HCT116 (cell line): ENCODE measurements at regions not wholly inside any gene's neighbourhood (a gene's known extent, or its start where the extent isn't known, plus 50 kb on each side); places are given as distances from the start of the nearest gene placed in this dataset.

ENCODE experiments used
- ATAC-seq: fragments of 200-7000 bp; cut with Tn5 transposase; 2 replicates; pipeline ENCODE4 v1.9.1; 2020; ENCODE audit warnings: mild to moderate bottlenecking, moderate library complexity
- BruUV-seq: library from RNA; stranded (reverse); fragments of 400-500 nt; replicated peaks from 2 replicates; lab custom pipeline; 2021; lab: Mats Ljungman, UMichigan
- CTCF ChIA-PET: fragments of 300-600 bp; sonication (Branson Sonifier 250); formaldehyde crosslinking; loops from one replicate; lab custom pipeline; 2021; ENCODE audit warnings: antibody characterized with exemption; lab: Charles Lee
- POLR2A ChIA-PET: fragments of 300-600, 350-600 bp; sonication (Branson Sonifier 250); formaldehyde crosslinking; loops from one replicate; lab custom pipeline; 2021; ENCODE audit warnings: antibody characterized with exemption; lab: Charles Lee
- RAD21 ChIA-PET, 2 experiments: fragments of 300-600 bp; sonication (Branson Sonifier 250); formaldehyde crosslinking; loops; one replicate each; lab custom pipeline; 2023; ENCODE audit warnings: low total read pairs in 2 of 2; ENCODE audit not compliant: uncharacterized antibody in 2 of 2, unreplicated experiment in 2 of 2, low non-redundant PET in 1 of 2; lab: Charles Lee
- DNase-seq: peaks from one replicate; pipeline ENCODE4 v3.0.0-alpha.2; 2010; ENCODE audit warnings: low read depth, low spot score
- H2AFZ ChIP-seq: fragments of 200-600 bp; shearing (Covaris generic), sonication (generic); 2 replicates; pipeline ENCODE4 v1.6.1; 2017; ENCODE audit warnings: low read depth, mixed run types, mixed read lengths, antibody characterized with exemption, low read length; ENCODE audit not compliant: poor library complexity, severe bottlenecking
- H3K27ac ChIP-seq: 2 replicates; pipeline ENCODE4 v1.5.1; 2012; ENCODE audit warnings: low read depth, low read length
- H3K27me3 ChIP-seq: fragments of 200-600 bp; sonication (generic); 2 replicates; pipeline ENCODE4 v1.6.1; 2016; ENCODE audit warnings: mixed run types, low read length, mixed read lengths; ENCODE audit not compliant: insufficient read depth
- H3K36me3 ChIP-seq, 2 experiments: fragments of 200-500 bp in 1 of 2; fragments of 200-600 bp in 1 of 2; sonication (Bioruptor generic) in 1 of 2; sonication (generic) in 1 of 2; 2 replicates each; pipeline versions ENCODE4 v1.5.1 to v1.6.1; 2014 to 2016; ENCODE audit warnings: low read length in 2 of 2, inconsistent platforms in 1 of 2, mixed read lengths in 1 of 2, mixed run types in 1 of 2; ENCODE audit not compliant: insufficient read depth in 2 of 2, control insufficient read depth in 1 of 2
- H3K4me1 ChIP-seq, 2 experiments: fragments of 200-600 bp in 1 of 2; sonication (generic) in 1 of 2; 2 replicates each; pipeline versions ENCODE4 v1.5.1 to v1.6.1; 2012 to 2017; ENCODE audit warnings: low read length in 2 of 2, inconsistent platforms in 1 of 2, mild to moderate bottlenecking in 1 of 2, mixed read lengths in 1 of 2, mixed run types in 1 of 2, moderate library complexity in 1 of 2; ENCODE audit not compliant: insufficient read depth in 2 of 2, control insufficient read depth in 1 of 2
- H3K4me2 ChIP-seq: fragments of 200-600 bp; sonication (generic); 2 replicates; pipeline ENCODE4 v1.6.1; 2017; ENCODE audit warnings: mixed run types, low read length, mixed read lengths
- H3K4me3 ChIP-seq, 2 experiments: fragments of 200-600 bp in 1 of 2; sonication (generic) in 1 of 2; replicated peaks in 1 of 2; 2 replicates each; pipeline ENCODE4 v1.5.1; 2011 to 2016; ENCODE audit warnings: low read length in 2 of 2, control low read depth in 1 of 2, low read depth in 1 of 2, mild to moderate bottlenecking in 1 of 2, mixed read lengths in 1 of 2, mixed run types in 1 of 2
- H3K79me2 ChIP-seq: fragments of 200-600 bp; sonication (generic); 2 replicates; pipeline ENCODE4 v1.6.1; 2017; ENCODE audit warnings: mild to moderate bottlenecking, mixed run types, low read length, moderate library complexity, mixed read lengths; ENCODE audit not compliant: insufficient read depth
- H3K9ac ChIP-seq: fragments of 200-600 bp; sonication (generic); 2 replicates; pipeline ENCODE4 v1.6.1; 2016; ENCODE audit warnings: low read length, mixed read lengths
- H3K9me2 ChIP-seq: fragments of 200-600 bp; sonication (generic), shearing (Covaris generic); 2 replicates; pipeline ENCODE4 v1.6.1; 2017; ENCODE audit warnings: mixed run types, mild to moderate bottlenecking, moderate library complexity; ENCODE audit not compliant: insufficient read depth
- H3K9me3 ChIP-seq, 2 experiments: fragments of 200-500 bp in 1 of 2; fragments of 200-600 bp in 1 of 2; sonication (Bioruptor generic) in 1 of 2; sonication (generic) in 1 of 2; 2 replicates each; pipeline ENCODE4 v1.6.1; 2014 to 2017; ENCODE audit warnings: low read length in 2 of 2, mixed read lengths in 2 of 2, inconsistent platforms in 1 of 2, low read depth in 1 of 2, mild to moderate bottlenecking in 1 of 2, mixed run types in 1 of 2, moderate library complexity in 1 of 2; ENCODE audit not compliant: control insufficient read depth in 1 of 2, insufficient read depth in 1 of 2
- H4K20me1 ChIP-seq: fragments of 200-600 bp; sonication (generic), shearing (Covaris generic); 2 replicates; pipeline ENCODE4 v1.6.1; 2017; ENCODE audit warnings: mixed run types, mild to moderate bottlenecking, moderate library complexity; ENCODE audit not compliant: insufficient read depth
- CEBPB ChIP-seq: IDR thresholded peaks from 2 replicates; pipeline ENCODE4 v1.6.1; 2012; ENCODE audit warnings: low read depth
- EGR1 ChIP-seq: IDR thresholded peaks from 2 replicates; pipeline ENCODE4 v1.6.1; 2012; ENCODE audit warnings: low read depth
- EZH2phosphoT487 ChIP-seq: fragments of 200-600 bp; IDR thresholded peaks from 2 replicates; pipeline ENCODE4 v1.6.1; 2018; ENCODE audit warnings: antibody characterized with exemption, borderline replicate concordance
- FOSL1 ChIP-seq: IDR thresholded peaks from 2 replicates; pipeline ENCODE4 v1.6.1; 2012; ENCODE audit warnings: low read depth
- JUND ChIP-seq: IDR thresholded peaks from 2 replicates; pipeline ENCODE4 v1.6.1; 2012
- POLR2AphosphoS5 ChIP-seq: IDR thresholded peaks from 2 replicates; pipeline ENCODE4 v1.6.1; 2011; ENCODE audit warnings: mild to moderate bottlenecking, low read depth, low read length, moderate library complexity
- SP1 ChIP-seq: IDR thresholded peaks from 2 replicates; pipeline ENCODE4 v1.6.1; 2012; ENCODE audit warnings: low read depth
- SRF ChIP-seq: IDR thresholded peaks from 2 replicates; pipeline ENCODE4 v1.6.1; 2012; ENCODE audit warnings: low read depth
- TCF7L2 ChIP-seq: IDR thresholded peaks from 2 replicates; pipeline ENCODE4 v1.7.0; 2011; ENCODE audit warnings: borderline replicate concordance, inconsistent platforms; ENCODE audit not compliant: insufficient read depth, insufficient read length; ENCODE audit errors: extremely low read depth
- YY1 ChIP-seq: IDR thresholded peaks from 2 replicates; pipeline ENCODE4 v1.6.1; 2011; ENCODE audit warnings: low read length, low read depth, moderate library complexity, mild to moderate bottlenecking; ENCODE audit not compliant: insufficient replicate concordance; ENCODE audit errors: extremely low read depth
- ZFX ChIP-seq: fragments of 450-650 bp; IDR thresholded peaks from 2 replicates; pipeline ENCODE4 v1.6.1; 2017
- ZNF274 ChIP-seq: fragments of 200-500 bp; sonication (Bioruptor generic); IDR thresholded peaks from 2 replicates; pipeline ENCODE4 v1.6.1; 2014; ENCODE audit warnings: mild to moderate bottlenecking, low read depth, low read length, inconsistent platforms
- intact Hi-C: fragments of 100-400 bp; cut with micrococcal nuclease; formaldehyde crosslinking; loops from 2 replicates; pipeline ENCODE4 v1.10.0; 2022
- TF ChIP-seq, protein P1 (sequence below): IDR thresholded peaks from 2 replicates; pipeline ENCODE4 v1.6.1; 2012; ENCODE audit warnings: low read depth
- TF ChIP-seq, protein P2 (sequence below): IDR thresholded peaks from 2 replicates; pipeline ENCODE4 v1.6.1; 2012
- TF ChIP-seq, protein P3 (sequence below), 3 experiments: fragments of 200-600 bp in 1 of 3; sonication (generic) in 1 of 3; IDR thresholded peaks in 2 of 3; conservative IDR thresholded peaks in 1 of 3; 2 replicates each; pipeline ENCODE4 v1.5.1; 2012 to 2017; ENCODE audit warnings: low read depth in 2 of 3, low read length in 2 of 3, antibody characterized with exemption in 1 of 3, borderline replicate concordance in 1 of 3, control low read depth in 1 of 3, mild to moderate bottlenecking in 1 of 3, mixed read lengths in 1 of 3, mixed run types in 1 of 3, moderate library complexity in 1 of 3; ENCODE audit not compliant: insufficient read depth in 1 of 3
- TF ChIP-seq, protein P4 (sequence below): IDR thresholded peaks from 2 replicates; pipeline ENCODE4 v1.6.1; 2012

DNA sequence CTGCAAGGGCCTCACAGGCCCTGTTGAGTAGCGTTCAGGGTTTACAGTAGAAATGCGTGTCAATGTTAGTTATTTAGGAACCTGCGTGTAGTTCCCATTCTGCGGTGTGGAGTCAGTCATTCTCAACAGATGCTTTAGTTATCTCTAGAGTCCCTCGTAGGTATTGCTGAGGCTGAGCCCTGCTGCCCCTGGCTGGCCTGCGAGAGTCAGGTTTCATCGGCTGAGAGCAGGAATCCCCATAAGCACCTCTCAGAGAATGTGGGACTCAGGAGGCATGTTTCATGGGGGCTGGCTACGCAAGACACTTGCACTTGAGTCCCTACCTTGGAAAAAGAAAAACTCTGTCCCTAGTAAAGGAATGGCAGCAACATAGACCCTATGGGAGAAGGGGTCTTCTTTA, 347.5 kb upstream of the ASIC2 start (continued):
- TF ChIP-seq, protein P1, sequence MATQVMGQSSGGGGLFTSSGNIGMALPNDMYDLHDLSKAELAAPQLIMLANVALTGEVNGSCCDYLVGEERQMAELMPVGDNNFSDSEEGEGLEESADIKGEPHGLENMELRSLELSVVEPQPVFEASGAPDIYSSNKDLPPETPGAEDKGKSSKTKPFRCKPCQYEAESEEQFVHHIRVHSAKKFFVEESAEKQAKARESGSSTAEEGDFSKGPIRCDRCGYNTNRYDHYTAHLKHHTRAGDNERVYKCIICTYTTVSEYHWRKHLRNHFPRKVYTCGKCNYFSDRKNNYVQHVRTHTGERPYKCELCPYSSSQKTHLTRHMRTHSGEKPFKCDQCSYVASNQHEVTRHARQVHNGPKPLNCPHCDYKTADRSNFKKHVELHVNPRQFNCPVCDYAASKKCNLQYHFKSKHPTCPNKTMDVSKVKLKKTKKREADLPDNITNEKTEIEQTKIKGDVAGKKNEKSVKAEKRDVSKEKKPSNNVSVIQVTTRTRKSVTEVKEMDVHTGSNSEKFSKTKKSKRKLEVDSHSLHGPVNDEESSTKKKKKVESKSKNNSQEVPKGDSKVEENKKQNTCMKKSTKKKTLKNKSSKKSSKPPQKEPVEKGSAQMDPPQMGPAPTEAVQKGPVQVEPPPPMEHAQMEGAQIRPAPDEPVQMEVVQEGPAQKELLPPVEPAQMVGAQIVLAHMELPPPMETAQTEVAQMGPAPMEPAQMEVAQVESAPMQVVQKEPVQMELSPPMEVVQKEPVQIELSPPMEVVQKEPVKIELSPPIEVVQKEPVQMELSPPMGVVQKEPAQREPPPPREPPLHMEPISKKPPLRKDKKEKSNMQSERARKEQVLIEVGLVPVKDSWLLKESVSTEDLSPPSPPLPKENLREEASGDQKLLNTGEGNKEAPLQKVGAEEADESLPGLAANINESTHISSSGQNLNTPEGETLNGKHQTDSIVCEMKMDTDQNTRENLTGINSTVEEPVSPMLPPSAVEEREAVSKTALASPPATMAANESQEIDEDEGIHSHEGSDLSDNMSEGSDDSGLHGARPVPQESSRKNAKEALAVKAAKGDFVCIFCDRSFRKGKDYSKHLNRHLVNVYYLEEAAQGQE: no peak
- TF ChIP-seq EZH2phosphoT487 (no peak), FOSL1 (no peak), ZFX (no peak), CEBPB (no peak), POLR2AphosphoS5 (no peak), SRF (no peak), ZNF274 (no peak), JUND (no peak)
- TF ChIP-seq, protein P2, sequence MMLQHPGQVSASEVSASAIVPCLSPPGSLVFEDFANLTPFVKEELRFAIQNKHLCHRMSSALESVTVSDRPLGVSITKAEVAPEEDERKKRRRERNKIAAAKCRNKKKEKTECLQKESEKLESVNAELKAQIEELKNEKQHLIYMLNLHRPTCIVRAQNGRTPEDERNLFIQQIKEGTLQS: no peak
- TF ChIP-seq, all 23 proteins: peak for 0

DNA sequence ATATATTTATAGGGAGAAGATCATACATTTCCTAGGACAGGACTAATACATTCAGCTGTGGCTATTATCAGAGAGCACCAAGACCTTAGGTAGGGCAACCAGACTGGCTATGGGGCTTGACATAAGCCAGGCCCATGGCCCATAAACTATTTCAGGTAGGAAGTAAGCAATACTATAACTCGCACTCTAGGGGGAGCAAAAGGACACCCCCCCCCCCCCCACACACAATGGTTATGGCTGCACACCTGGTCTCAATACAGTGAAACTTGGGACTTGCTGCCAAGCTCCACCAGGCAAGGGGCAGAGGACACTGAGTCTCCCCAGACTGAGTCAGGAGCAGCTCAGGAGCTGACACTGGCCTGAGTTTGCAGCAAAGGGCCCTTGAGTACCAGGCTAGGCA, 348.9 kb upstream of the ASIC2 start:
- BruUV-seq: no TSS peak
- no peak overlapping the region for H3K4me2 ChIP-seq
- peaks cover 0 to 4% of the 10 kb centered on the region in 2 experiments; a peak in 1 of 4 replicates for H3K9me3 ChIP-seq
- ChIA-PET RAD21 (no interaction called here), POLR2A (no interaction called here), CTCF (no interaction called here)
- no peak overlapping the region for H3K27ac ChIP-seq
- intact Hi-C loops: no loop called here
- no peaks in the 10 kb centered on the region for H3K36me3 ChIP-seq
- H3K79me2 ChIP-seq: no peaks in the 10 kb centered on the region
- no peak overlapping the region for H2AFZ ChIP-seq
- no peak overlapping the region for H3K9ac ChIP-seq
- DNase-seq (no peak), ATAC-seq (no peak)
- no peak for TF ChIP-seq TCF7L2
- no peak for TF ChIP-seq YY1
- no peak for TF ChIP-seq EZH2phosphoT487
- TF ChIP-seq, protein P3, sequence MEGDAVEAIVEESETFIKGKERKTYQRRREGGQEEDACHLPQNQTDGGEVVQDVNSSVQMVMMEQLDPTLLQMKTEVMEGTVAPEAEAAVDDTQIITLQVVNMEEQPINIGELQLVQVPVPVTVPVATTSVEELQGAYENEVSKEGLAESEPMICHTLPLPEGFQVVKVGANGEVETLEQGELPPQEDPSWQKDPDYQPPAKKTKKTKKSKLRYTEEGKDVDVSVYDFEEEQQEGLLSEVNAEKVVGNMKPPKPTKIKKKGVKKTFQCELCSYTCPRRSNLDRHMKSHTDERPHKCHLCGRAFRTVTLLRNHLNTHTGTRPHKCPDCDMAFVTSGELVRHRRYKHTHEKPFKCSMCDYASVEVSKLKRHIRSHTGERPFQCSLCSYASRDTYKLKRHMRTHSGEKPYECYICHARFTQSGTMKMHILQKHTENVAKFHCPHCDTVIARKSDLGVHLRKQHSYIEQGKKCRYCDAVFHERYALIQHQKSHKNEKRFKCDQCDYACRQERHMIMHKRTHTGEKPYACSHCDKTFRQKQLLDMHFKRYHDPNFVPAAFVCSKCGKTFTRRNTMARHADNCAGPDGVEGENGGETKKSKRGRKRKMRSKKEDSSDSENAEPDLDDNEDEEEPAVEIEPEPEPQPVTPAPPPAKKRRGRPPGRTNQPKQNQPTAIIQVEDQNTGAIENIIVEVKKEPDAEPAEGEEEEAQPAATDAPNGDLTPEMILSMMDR (IDR thresholded peaks at IDR 0.05 in 2 of 3, conservative IDR thresholded peaks at IDR 0.05 in 1 of 3; ENCODE audit: borderline replicate concordance in 1 of 3, insufficient read depth in 1 of 3, low read depth in 2 of 3, low read length in 2 of 3): peak in 1 of 3 experiments; percentile 14; a peak in 1 of 6 replicates
- no peak for TF ChIP-seq JUND
- no peak for TF ChIP-seq SP1
- TF ChIP-seq, protein P2: no peak
- TF ChIP-seq, protein P4, sequence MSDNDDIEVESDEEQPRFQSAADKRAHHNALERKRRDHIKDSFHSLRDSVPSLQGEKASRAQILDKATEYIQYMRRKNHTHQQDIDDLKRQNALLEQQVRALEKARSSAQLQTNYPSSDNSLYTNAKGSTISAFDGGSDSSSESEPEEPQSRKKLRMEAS: no peak
- no peak for TF ChIP-seq EGR1
- H3K4me3 ChIP-seq: no peak overlapping the region
- no peaks in the 10 kb centered on the region for H4K20me1 ChIP-seq
- no peaks in the 10 kb centered on the region for H3K27me3 ChIP-seq
- H3K9me2 ChIP-seq: no peaks in the 10 kb centered on the region
- no peaks in the 10 kb centered on the region for H3K4me1 ChIP-seq
